Fibroblast of the aortic adventitia (primary cell): ENCODE measurements at regions not wholly inside any gene's neighbourhood (a gene's known extent, or its start where the extent isn't known, plus 50 kb on each side); places are given as distances from the start of the nearest gene placed in this dataset.

Source experiments
- DNase-seq: peaks from one replicate; pipeline ENCODE4 v3.0.0-alpha.2; 2010; ENCODE audit warnings: low read depth
- H3K4me3 ChIP-seq: 2 replicates; pipeline ENCODE4 v1.5.1; 2011; ENCODE audit warnings: low read depth, mild to moderate bottlenecking, control low read depth, low read length, moderate library complexity
- TF ChIP-seq, protein P1 (sequence below): IDR thresholded peaks from 2 replicates; pipeline ENCODE4 v1.5.1; 2011; ENCODE audit warnings: mild to moderate bottlenecking, low read length, control low read depth, inconsistent platforms; ENCODE audit not compliant: insufficient read depth

- no peak overlapping the region for H3K4me3 ChIP-seq
- no peak for DNase-seq
- TF ChIP-seq, protein P1, sequence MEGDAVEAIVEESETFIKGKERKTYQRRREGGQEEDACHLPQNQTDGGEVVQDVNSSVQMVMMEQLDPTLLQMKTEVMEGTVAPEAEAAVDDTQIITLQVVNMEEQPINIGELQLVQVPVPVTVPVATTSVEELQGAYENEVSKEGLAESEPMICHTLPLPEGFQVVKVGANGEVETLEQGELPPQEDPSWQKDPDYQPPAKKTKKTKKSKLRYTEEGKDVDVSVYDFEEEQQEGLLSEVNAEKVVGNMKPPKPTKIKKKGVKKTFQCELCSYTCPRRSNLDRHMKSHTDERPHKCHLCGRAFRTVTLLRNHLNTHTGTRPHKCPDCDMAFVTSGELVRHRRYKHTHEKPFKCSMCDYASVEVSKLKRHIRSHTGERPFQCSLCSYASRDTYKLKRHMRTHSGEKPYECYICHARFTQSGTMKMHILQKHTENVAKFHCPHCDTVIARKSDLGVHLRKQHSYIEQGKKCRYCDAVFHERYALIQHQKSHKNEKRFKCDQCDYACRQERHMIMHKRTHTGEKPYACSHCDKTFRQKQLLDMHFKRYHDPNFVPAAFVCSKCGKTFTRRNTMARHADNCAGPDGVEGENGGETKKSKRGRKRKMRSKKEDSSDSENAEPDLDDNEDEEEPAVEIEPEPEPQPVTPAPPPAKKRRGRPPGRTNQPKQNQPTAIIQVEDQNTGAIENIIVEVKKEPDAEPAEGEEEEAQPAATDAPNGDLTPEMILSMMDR = no peak
Measured at GRCh38 chr3:110846971-110847370, 224.6 kb upstream of the NECTIN3 start.

- TF ChIP-seq, protein P1 = no peak
- DNase-seq = no peak
- no peak overlapping the region for H3K4me3 ChIP-seq
Measured at GRCh38 chr3:110849064-110849463, 222.6 kb upstream of the NECTIN3 start.

GRCh38 chr3:110851736-110852135, 219.9 kb upstream of the NECTIN3 start:
- no peak overlapping the region for H3K4me3 ChIP-seq
- TF ChIP-seq, protein P1 = no peak
- DNase-seq = no peak

DNA sequence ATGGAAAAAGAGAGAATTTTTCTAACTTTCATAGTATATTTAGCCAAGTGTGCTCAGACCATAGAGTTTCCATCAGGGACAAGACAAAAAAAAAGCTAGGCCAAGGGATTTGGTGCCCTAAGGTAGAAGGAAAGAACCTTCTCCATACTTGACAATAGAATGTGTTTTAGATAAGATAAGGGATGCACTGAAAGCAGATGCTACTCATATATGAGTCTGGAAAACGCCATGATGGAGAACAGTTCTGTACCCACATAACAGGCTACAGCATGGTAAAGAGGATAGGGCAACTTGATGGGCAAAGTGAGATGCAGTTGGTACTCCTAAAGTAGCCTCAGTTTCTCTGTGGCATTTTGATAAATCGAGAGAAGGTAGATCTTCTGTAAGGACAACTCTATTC, 216.4 kb upstream of the NECTIN3 start:
- DNase-seq = no peak
- H3K4me3 ChIP-seq = no peak overlapping the region
- TF ChIP-seq, protein P1 = no peak

- DNase-seq = no peak
- H3K4me3 ChIP-seq = no peak overlapping the region
- TF ChIP-seq, protein P1 = no peak
Measured at GRCh38 chr3:110856916-110857315, 214.7 kb upstream of the NECTIN3 start.

DNA sequence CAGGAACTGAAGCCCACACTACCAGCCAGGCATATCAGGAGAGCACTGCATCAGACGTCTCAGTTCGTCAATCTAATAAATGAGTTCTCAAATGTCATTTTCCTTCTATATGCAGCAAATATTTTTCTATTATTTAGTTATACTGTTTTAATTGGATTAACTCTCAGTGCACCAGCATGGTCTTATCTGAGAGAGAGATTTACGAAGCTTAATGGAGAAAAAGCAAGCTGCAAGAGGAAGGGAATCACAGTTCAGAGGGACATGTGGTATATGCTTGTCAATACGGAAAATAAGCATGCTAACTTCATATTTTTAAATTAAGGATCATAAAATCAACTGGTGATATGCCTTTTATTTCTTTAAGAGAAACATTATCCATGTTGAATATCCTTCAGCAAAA, 213.1 kb upstream of the NECTIN3 start:
- TF ChIP-seq, protein P1 = no peak
- H3K4me3 ChIP-seq = no peak overlapping the region
- DNase-seq = no peak

GRCh38 chr3:110859336-110859735, 212.3 kb upstream of the NECTIN3 start:
- H3K4me3 ChIP-seq = no peak overlapping the region
- TF ChIP-seq, protein P1 = no peak
- DNase-seq = no peak
